Middle frontal gyrus (tissue), 1 donor: ENCODE measurements at regions not wholly inside any gene's neighbourhood (a gene's known extent, or its start where the extent isn't known, plus 50 kb on each side); places are given as distances from the start of the nearest gene placed in this dataset.

Experiments
- DNase-seq: peaks from one replicate; pipeline ENCODE4 v3.0.0-alpha.2; 2015; ENCODE audit warnings: low spot score; ENCODE audit errors: extremely low spot score

DNA sequence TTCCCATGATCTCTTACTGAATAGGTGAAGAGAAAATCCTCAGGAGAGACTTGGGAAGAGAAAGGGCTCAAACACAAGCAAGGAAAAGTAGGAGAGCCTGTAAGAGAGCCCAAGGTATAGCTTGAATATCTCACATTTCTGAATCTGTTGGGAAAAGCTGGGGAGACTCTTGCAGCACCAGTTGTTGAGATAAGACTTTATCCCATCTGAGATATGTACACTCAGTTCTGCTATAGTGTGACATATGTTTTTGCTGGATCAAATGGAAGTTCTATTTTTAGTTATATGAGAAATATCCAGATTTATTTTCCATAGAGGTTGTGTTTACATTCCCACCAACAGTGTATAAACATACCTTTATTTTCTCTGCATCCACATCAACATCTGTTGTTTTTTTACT, 246.1 kb downstream of the NDFIP2 start:
- DNase-seq = no peak

DNA sequence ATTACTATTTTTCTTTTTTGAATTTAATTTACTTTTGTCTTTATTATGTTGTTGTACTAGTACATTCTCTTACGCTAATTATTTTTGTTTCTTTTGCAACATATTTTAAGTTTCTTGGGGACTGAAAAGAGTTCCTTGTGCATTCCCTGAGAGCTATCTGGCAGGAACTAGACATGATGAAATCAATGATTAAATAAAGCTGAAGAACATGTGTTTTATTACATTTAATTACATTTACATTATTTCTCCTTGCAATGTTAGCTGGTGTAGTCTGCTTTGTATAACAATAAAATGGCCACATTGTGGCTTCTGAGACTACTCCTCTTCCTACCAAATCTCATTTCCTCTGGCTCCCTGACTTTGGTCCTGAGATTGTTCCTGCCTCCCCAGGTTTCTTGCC, 244.9 kb downstream of the NDFIP2 start:
- no peak for DNase-seq

DNA sequence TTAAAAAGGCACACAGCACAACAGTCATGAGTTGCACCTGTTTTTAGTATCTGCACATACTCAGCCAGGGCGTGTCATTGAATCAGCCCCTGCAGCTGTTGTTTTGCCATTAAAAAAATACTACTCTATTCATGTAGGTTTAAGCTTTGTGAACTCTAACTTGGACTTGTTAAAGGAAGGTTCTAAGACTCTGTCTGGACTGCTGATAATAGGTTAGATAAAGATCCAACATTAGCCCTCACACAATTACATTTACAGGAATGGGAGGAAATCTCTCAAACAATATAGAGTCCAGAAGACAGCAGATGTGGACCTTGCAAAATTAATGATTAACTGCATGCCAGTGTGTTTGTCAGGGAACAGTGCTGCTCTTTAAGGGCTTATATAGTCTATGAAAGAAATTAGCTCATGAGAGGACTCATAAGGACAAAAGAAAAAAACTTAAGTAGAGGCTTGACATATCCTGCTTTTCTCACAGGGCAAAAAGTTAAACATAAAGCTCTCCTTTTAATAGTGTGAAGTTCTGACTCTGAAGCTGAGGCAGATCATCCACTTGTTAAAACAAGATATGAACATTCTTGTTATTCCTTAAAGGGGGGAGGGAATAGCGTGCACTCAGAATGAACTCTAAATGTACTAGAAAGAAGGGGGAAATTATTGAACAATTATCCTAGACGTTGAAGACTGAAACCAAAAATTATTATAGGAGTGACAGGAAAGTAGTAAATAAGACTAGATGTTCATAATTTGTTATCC, 243.6 kb downstream of the NDFIP2 start:
- no peak for DNase-seq

DNA sequence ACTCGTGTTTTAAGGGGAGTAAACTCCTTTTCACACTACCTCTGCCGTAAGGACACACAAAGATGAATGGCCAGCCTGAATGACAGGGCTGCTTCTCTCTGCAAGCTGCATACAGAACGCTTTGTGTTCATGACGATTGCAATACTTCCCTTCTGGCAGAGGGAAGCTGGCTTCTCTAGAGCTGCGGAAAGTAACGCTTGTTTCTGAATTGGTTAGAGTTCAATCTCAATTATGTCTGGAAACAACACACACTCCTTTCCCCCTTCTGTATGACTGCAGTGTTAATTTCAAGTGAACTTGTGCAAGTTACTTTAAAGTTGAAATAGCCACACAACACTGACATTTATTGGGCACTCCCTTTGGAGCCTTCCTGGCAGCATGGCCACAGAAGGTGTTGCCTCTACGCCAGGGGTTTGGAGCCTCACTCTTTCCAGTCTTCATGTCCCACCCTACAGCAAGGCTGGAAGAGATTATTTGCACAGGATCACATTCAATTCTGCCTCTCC, 242.6 kb downstream of the NDFIP2 start:
- DNase-seq = no peak

DNA sequence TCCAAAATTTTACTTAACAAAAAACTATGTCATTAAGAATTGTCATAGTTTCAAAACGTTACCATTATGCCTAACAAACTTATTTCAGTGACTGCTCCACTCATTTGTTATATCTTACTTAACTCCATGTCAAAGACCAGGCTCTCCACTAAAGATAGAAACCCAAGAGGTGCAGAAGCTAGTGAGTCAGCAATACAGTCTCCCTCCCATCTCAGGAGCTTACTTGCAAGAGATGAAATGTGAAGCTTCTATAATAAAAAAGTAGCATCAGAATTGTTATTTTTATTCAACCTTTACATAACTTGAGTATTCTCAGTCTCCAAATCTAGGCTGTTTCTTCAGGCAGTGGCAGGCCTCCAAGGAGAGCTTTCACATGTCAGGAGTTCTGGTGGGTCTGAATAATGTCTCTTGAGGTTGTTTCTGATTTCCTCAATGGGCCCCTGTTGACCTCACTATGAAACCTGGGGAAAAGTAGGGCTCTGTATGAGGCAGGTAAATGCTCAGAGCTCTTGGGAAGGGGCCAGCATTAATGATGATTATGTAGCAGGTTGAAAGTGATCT, 242.0 kb downstream of the NDFIP2 start:
- DNase-seq = peak; percentile 28

DNA sequence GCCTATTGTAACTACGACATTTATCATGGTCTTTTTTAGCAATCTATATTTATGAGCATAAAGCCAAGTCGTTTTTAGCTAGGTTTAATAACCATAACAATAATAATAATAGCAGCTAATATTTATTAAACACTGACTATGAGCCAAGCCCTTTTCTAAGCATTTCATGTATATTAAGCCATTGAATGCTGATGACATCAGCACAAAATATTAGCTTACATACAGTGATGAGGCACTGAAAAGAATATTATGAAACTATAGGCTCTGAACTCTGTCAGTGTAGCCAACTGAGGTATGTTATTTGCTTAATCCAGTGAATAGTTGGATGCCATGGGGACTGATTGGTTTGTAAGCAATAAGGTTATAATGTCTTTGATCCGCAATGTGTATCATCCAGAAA, 235.2 kb downstream of the NDFIP2 start:
- no peak for DNase-seq

DNA sequence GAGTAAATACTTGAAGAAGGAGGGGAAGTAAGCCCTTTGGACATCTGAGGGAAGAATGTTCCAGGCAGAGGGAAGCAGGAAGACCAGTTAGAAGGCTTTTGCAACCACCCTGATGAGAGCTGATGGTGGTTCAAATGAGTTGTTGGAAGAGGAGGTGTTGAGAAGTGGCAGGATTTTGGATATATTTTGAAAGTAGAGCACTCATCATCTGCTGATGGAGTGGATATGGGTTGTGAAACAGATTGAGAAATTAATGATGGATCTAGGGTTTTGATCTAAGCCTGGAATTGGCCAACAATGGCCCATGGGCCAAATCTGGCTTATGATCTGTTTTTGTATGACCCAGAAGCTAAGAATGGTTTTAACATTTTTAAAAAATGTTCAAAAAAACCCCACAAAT, 230.7 kb downstream of the NDFIP2 start:
- no peak for DNase-seq

DNA sequence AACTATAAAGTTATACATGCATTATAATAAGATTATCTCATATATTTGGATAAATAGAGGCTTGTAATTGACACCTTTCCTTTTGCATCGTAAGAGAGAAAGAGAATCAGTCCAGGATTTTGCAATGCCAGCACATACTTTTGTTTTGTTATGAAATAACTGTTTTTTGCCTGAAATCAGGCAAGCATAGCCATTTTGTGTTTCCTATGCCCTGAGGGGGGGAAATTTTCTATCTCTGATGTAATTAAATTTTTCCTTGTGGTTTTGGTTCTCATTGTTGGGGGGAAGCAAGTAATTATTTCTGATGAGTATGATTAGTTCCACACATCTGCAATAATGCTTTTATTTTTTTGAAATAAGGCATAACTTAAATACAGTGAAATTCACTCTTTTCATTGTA, 229.4 kb downstream of the NDFIP2 start:
- no peak for DNase-seq

DNA sequence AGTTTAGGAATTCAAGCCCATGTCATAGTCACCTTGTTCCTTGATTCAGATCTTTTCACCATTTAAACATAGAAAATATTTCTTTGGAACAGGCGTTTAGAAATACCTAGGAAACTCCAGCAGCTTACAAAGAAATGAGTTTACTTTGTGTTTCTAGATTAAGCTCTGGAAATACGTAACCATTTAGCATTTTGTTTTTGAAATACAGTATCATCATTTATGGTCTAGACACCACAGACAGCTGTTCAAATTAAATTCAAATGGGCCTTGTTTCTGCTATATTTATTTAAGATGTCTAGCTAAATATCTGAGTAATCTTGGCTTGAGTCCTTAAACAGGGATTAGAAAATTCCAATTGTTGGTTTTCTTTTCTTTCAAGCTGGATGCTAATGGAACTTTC, 228.5 kb downstream of the NDFIP2 start:
- no peak for DNase-seq

DNA sequence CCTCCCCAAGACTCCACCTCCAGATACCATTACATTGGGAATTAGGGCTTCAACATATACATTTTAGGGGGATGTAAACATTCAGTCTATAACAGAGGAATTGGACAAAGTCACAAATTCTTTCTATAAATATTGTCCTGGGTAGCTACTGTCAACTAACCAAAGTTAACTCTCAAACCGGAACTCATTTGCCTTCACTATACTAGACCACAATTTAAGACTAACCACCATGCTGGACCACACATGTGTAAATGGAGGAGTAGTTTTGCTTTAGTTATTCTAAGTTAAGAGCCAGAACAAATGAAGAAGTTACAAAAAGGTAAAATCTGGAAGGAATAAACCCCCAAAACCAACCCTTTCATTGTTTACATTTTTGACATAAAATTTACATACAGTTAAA, 222.8 kb downstream of the NDFIP2 start:
- DNase-seq = no peak

DNA sequence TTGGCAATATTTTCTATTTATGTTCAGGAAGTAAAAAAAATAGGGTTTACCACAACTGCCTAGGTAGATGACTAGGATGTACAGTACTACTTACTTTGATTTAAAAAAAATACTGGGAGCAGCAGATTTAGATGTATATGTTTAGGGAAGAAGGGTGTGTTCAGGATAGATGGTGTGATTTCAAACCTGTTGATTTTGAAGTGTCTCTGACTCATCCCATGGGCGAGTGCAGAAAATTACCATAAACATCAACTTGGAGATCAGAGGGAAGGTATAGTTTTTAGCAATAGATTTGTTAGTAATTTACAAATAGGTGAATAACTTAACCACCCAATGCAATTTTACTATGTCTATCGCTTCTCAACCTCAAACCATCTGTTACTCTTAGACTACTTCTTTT, 214.8 kb downstream of the NDFIP2 start:
- DNase-seq = no peak

DNA sequence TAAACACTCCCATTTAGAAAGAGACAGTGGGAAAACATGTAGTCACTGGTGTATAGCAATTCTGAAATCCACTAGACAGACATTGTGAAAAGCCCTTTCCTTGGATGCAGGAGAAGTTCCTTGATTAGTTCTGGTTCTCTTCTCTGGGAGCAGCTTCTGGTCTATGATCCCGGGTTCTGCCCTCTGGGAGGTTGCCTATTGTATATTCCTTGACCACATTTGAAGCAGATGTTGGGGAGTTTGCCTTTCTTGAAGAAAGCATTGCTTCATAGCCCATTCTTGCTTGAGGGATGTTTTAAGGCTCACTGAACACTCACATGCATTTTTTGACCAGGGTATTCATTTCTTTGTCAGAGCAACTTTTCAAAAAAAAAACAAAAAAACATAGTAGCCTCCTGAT, 211.9 kb downstream of the NDFIP2 start:
- no peak for DNase-seq

DNA sequence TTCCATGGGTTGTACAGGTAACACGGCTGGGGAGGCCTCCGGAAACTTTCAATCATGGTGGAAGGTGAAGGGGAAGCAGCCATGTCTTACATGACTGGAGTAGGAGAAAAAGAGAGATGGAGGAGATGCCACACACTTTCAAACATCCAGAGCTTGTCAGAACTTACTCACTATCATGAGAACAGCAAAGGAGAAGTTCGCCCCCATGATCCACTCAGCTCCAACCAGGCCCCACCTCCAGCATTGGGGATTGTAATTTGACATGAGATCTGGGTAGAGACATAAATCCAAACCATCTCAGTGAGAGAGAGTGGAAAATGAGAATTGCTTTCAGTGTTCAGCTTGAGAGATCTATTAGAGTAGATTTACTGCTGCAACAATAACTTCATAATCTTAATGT, 210.9 kb downstream of the NDFIP2 start:
- no peak for DNase-seq

DNA sequence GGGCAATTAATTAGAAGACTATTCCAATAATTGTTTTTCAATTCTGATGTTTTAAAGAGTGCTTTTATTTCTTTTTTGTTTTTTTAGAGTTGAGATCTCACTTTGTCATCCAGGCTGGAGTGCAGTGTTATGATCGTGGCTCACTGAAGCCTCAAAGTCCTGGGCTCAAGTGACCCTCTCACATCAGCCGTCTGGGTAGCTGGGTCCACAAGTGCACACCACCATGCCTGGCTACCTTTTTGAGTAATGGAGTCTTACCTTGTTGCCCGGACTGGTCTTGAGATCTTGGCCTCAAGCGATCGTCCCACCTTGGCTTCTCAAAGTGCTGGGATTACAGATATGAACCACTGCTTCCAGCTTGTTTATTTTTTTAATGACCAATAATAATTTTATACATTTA, 207.8 kb downstream of the NDFIP2 start:
- no peak for DNase-seq

DNA sequence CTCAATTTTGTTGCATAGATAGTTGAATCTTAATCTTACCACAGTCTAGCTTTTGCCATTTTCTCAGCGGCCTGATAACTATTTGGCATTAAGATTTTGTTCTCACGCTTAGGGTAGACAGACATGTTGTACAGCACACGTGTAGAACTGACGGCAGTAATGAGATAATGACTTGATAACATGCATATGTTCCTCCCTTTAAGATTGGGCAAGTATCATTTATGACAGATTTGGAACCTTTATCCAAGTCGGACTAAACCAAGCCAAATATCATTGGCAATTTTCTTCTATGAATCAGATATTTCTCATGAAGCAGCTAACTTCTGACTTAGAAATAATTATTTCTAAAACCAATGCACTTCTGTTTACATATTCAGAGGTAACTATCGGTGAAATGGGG, 205.5 kb downstream of the NDFIP2 start:
- DNase-seq = no peak

DNA sequence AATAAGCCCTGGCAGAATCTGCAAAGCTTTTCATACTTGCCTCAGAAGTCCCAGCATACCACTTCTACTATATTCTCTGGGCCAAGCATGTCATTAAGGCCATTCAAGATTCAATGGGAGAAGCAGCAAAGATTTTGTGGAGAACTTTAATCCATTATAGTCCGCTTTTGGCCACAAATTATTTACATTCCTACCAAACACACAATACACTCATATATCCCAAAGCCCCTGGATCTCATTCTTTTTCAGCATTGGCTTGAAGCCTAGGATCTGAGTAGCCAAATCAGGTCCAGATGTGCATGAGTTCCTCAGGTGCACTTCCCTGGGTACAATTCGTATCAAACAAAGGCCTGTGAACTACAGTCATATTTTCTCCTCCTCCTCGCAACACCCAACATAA, 203.4 kb downstream of the NDFIP2 start:
- DNase-seq = no peak

DNA sequence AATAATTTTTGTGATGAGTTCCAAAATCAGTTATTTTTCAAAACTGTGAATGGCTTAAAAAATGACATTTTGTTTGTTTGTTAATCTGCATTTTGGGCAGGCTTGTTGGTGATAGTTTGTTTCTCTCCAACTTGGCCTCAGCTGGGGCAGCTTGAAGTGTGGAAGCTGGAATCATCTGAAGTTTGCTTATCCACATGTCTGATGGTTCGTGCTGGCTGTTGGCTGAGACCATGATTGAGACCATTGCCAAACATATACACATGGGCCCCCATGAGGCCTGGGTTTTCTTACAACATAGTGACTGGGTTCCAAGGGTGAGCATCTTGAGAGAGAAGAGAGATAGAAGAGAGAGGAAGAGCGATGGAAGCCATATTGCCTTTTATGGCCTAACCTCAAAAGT, 201.2 kb downstream of the NDFIP2 start:
- no peak for DNase-seq

DNA sequence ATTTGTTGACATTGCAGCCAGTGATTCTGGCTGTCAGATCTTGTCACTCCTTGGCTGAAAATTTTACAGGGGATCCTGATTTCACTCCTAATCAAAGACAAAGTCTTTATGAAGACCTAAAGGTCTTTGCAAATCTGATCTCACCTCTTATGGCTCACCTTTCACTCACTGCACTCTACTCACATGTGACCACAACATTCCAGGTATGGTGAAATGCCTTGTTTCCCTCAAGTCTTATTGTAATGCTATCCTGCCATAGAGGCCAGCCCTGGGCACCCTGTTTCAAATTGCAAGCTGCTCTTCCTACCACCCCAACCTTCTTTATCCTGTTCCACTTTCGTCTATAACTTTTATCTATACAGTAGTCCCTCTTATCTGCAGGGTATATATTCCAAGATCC, 200.1 kb downstream of the NDFIP2 start:
- DNase-seq = no peak

DNA sequence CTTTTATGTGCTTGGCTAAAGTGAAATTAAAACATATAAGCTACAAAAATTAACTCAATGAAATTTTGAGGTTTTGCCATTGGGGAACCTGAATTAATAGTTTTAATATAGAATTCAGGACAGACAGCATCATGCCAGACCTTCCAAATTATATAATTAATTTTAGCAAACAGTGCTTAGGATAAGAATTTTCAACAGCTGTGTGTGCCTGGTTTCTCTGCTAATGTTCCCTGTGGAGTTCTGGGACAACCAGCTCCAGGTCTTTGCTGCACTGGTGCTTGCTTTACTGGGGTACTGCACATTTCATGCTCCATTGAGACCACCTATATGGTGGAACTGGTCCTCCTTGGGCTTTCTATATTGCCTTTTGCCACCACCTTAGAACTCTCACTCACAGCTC, 199.5 kb downstream of the NDFIP2 start:
- no peak for DNase-seq

DNA sequence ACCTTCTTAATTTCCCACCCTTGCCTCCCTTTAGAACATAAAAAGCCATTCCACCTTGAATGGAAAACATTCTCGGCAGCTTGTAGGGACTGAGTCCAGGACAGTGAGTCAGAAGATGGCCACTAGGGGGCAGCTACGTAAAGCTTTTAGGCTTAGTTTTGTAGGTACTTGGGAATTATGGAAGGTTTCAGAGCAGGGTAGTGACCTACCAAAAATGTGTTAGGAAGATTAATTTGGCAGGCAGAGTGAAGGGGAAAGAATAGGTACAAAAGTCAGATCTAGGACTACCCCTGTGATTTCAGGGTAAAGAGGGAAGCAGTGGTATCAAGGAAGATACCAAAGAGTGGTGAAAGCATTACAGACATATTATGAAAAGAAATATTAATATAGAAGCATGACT, 198.4 kb downstream of the NDFIP2 start:
- no peak for DNase-seq

DNA sequence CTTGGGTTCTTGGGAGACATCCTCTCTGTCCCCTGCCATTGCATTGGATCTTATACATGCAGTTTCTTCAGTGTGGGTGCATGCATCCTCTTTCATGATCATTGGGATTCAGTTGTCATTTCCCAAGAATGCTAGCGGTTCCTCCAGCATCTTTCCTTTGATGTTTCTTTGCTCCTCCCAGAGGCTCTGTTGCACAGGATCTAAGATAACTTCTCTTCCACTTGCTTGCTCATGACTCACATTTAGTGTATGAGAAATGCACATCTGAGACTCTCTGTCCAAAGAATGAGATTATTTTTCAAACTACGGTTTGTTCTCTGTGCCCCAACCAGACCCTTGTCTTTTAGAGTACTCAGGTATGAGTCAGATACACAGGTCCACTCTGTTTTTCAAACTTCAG, 197.1 kb downstream of the NDFIP2 start:
- DNase-seq = no peak

DNA sequence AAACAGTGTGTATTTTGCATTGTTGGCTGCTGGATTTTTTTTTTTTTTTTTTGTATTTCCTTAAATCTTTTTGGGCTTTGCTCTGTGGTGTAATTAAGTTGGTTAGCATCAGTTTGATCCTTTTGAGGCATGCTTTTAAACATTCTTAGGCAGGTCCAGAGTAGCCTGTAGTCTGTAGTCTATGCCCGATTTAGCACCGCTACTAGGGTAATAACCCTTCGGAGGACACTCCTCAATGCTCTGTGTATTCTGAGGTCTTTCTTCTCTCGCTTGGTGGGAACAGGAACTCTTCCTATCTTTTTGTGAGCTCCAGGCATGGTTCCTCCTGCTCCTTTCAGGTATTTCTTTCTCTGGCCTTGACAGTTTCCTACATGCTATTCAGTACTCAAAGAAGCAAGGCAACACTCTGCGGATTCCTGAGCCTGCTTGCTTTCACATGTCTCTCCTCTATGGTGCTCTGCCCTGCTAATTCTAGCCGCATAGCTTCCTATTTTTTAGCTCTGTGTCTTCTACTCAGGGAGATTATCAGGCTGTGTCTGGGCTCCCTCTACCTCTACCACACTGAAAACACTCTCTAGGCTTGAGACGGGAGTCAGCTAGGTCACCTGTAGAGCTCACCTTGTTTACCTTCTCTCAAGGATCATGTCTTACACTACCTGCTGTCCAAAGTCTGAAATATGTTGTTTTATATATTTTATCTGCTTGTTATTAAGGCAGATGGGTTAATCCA, 195.1 kb downstream of the NDFIP2 start:
- DNase-seq = no peak
